K562 (cell line): ENCODE measurements at regions not wholly inside any gene's neighbourhood (a gene's known extent, or its start where the extent isn't known, plus 50 kb on each side); places are given as distances from the start of the nearest gene placed in this dataset.

Experiments
- CBX8 ChIP-seq: fragments of 200-600 bp; sonication (generic); IDR thresholded peaks from 2 replicates; pipeline ENCODE4 v1.6.1; 2012; ENCODE audit warnings: borderline replicate concordance, mixed run types, low read depth, mild to moderate bottlenecking, moderate library complexity, mixed read lengths, low read length, control low read depth, inconsistent platforms; ENCODE audit not compliant: poor library complexity, severe bottlenecking; ENCODE audit errors: extremely low read depth
- PATZ1 ChIP-seq: fragments of 250-450 bp; sonication (Bioruptor Pico); IDR thresholded peaks from 2 replicates; pipeline ENCODE4 v1.5.0; 2020; ENCODE audit warnings: mild to moderate bottlenecking, borderline replicate concordance

- no peak for TF ChIP-seq CBX8
- no peak for TF ChIP-seq PATZ1 (CRISPR knock-in tag)
Observed at GRCh38 chr12:116346222-116346621, 68.7 kb upstream of the MED13L start.
